ENCODE measurements at regions not wholly inside any gene's neighbourhood (a gene's known extent, or its start where the extent isn't known, plus 50 kb on each side); places are given as distances from the start of the nearest gene placed in this dataset.

DNA sequence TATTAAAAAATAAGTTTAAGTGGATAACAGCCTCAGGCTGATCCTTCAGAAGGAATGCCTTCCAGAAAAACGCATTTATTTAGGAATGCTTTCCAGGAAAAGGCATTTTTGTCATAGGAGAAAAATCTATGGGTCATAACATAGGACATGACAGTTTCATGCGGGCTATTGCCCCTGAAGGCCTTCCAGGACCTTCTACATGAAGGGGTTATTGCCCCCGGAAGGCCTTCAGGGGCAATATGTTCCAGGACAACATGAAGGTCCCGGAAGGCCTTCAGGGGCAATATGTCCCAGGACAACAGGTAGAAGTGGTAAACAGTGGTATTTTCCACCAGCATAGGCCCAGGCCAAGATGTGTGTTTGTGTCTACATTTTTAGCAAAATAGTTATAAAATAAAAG, 191.3 kb upstream of the RASA1 start:
- in situ Hi-C loops (cut with MboI; ENCODE audit: low sequenced_read_pairs) (no loop called here), intact Hi-C loops (cut with micrococcal nuclease) (no loop called here), dilution Hi-C loops (cut with HindIII; ENCODE audit: low sequenced_read_pairs, unreplicated experiment) (no loop called here)
- no peak for ATAC-seq (ENCODE audit: low read depth)
- no peak overlapping the region for H2BK5ac ChIP-seq (ENCODE audit: low read depth, low read length, poor library complexity, severe bottlenecking)
- no peak overlapping the region for H3K18ac ChIP-seq (ENCODE audit: low read depth, low read length)
- H3K9ac ChIP-seq (ENCODE audit: low read depth, low read length), result no peak overlapping the region
- H2AK9ac ChIP-seq (replicated peaks; ENCODE audit: low read depth, low read length, poor library complexity), result no peak overlapping the region
- no peaks in the 10 kb centered on the region for H3K9me1 ChIP-seq (ENCODE audit: insufficient read depth, low read length)
- no peak overlapping the region for H3K14ac ChIP-seq (replicated peaks; ENCODE audit: low read depth, low read length)
- no peak overlapping the region for H3K4me3 ChIP-seq (ENCODE audit: insufficient read depth, low read depth, low read length)
- WGBS, 2 experiments (ENCODE audit: extremely low coverage in 2 of 2, insufficient read length in 1 of 2), result no CpG with 5 or more reads among the region's 4 CpGs
- no peak overlapping the region for H4K8ac ChIP-seq (ENCODE audit: low read depth in 2 of 2, low read length in 2 of 2)
- no peaks in the 10 kb centered on the region for H3K27me3 ChIP-seq (ENCODE audit: control insufficient read depth, insufficient read depth, low read length)
- no peak for DNase-seq
- H4K20me1 ChIP-seq (ENCODE audit: insufficient read depth, low read length), result no peaks in the 10 kb centered on the region
- no peak overlapping the region for H2AK5ac ChIP-seq (ENCODE audit: low read depth, low read length)
- TF ChIP-seq RCOR1 (IDR thresholded peaks at IDR 0.05; ENCODE audit: insufficient replicate concordance, low read length) (no peak), SMC3 (IDR thresholded peaks at IDR 0.05; ENCODE audit: low read depth, low read length) (no peak), NFE2L2 (IDR thresholded peaks at IDR 0.05; ENCODE audit: low read depth, low read length) (no peak), CEBPB (IDR thresholded peaks at IDR 0.05; ENCODE audit: low read depth, low read length) (no peak), BHLHE40 (IDR thresholded peaks at IDR 0.05; ENCODE audit: low read depth, low read length) (no peak), MAFK (IDR thresholded peaks at IDR 0.05; ENCODE audit: low read depth, low read length) (no peak), RAD21 (IDR thresholded peaks at IDR 0.05; ENCODE audit: low read length) (no peak)
- TF ChIP-seq, protein P1, sequence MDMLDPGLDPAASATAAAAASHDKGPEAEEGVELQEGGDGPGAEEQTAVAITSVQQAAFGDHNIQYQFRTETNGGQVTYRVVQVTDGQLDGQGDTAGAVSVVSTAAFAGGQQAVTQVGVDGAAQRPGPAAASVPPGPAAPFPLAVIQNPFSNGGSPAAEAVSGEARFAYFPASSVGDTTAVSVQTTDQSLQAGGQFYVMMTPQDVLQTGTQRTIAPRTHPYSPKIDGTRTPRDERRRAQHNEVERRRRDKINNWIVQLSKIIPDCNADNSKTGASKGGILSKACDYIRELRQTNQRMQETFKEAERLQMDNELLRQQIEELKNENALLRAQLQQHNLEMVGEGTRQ (IDR thresholded peaks at IDR 0.05; ENCODE audit: low read depth, low read length), result no peak
- TF ChIP-seq, protein P2, sequence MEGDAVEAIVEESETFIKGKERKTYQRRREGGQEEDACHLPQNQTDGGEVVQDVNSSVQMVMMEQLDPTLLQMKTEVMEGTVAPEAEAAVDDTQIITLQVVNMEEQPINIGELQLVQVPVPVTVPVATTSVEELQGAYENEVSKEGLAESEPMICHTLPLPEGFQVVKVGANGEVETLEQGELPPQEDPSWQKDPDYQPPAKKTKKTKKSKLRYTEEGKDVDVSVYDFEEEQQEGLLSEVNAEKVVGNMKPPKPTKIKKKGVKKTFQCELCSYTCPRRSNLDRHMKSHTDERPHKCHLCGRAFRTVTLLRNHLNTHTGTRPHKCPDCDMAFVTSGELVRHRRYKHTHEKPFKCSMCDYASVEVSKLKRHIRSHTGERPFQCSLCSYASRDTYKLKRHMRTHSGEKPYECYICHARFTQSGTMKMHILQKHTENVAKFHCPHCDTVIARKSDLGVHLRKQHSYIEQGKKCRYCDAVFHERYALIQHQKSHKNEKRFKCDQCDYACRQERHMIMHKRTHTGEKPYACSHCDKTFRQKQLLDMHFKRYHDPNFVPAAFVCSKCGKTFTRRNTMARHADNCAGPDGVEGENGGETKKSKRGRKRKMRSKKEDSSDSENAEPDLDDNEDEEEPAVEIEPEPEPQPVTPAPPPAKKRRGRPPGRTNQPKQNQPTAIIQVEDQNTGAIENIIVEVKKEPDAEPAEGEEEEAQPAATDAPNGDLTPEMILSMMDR (conservative IDR thresholded peaks at IDR 0.05; ENCODE audit: low read depth, low read length), result no peak
- TF ChIP-seq, protein P3, sequence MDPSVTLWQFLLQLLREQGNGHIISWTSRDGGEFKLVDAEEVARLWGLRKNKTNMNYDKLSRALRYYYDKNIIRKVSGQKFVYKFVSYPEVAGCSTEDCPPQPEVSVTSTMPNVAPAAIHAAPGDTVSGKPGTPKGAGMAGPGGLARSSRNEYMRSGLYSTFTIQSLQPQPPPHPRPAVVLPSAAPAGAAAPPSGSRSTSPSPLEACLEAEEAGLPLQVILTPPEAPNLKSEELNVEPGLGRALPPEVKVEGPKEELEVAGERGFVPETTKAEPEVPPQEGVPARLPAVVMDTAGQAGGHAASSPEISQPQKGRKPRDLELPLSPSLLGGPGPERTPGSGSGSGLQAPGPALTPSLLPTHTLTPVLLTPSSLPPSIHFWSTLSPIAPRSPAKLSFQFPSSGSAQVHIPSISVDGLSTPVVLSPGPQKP (IDR thresholded peaks at IDR 0.05; ENCODE audit: borderline replicate concordance, low read depth, low read length), result no peak
- H3K4ac ChIP-seq (ENCODE audit: low read depth, low read length), result no peak overlapping the region
- H3K56ac ChIP-seq (ENCODE audit: extremely low read depth, insufficient read depth, low read length), result no peak overlapping the region
- POLR2A ChIA-PET (ENCODE audit: unreplicated experiment), result no interaction called here
- no TSS peak for BruUV-seq (replicated peaks)
- H3K9me3 ChIP-seq (ENCODE audit: control insufficient read depth, insufficient read depth, low read length), result no peaks in the 10 kb centered on the region
- no peak overlapping the region for H2BK120ac ChIP-seq (ENCODE audit: low read depth, low read length)
- no peaks in the 10 kb centered on the region for H3K79me1 ChIP-seq (ENCODE audit: low read depth in 1 of 2, low read length in 2 of 2)
- H3K36me3 ChIP-seq (ENCODE audit: control insufficient read depth, insufficient read depth, low read length), result no peaks in the 10 kb centered on the region
- H3K4me1 ChIP-seq (ENCODE audit: control insufficient read depth, insufficient read depth, low read length), result peaks cover 2% of the 10 kb centered on the region; the same call in 1 of the 2 replicates
- H2BK15ac ChIP-seq (ENCODE audit: low read depth, low read length), result no peak overlapping the region
- H2AFZ ChIP-seq (replicated peaks; ENCODE audit: low read length, poor library complexity), result no peak overlapping the region
- H3K23ac ChIP-seq (ENCODE audit: low read depth, low read length), result no peak overlapping the region
- H3K27ac ChIP-seq (ENCODE audit: insufficient read depth, low read length), result no peak overlapping the region
- H3K4me2 ChIP-seq (ENCODE audit: low read depth, low read length), result no peak overlapping the region
- CTCF ChIA-PET, result no interaction called here
- H4K5ac ChIP-seq (ENCODE audit: low read depth, low read length), result no peak overlapping the region
- H4K91ac ChIP-seq (ENCODE audit: insufficient read depth, low read depth, low read length), result no peak overlapping the region
- H2BK20ac ChIP-seq (ENCODE audit: low read depth, low read length), result no peak overlapping the region
